Kidney epithelial cell (primary cell): ENCODE measurements at regions not wholly inside any gene's neighbourhood (a gene's known extent, or its start where the extent isn't known, plus 50 kb on each side); places are given as distances from the start of the nearest gene placed in this dataset.

Source experiments
- DNase-seq: peaks from one replicate; pipeline ENCODE4 v3.0.0-alpha.2; 2010; ENCODE audit warnings: low read depth
- H3K27me3 ChIP-seq: 2 replicates; pipeline ENCODE4 v1.6.0; 2011; ENCODE audit warnings: low read length; ENCODE audit not compliant: control insufficient read depth, insufficient read depth
- H3K36me3 ChIP-seq: 2 replicates; pipeline ENCODE4 v1.5.1; 2011; ENCODE audit warnings: low read length; ENCODE audit not compliant: control insufficient read depth, insufficient read depth
- H3K4me3 ChIP-seq: 2 replicates; pipeline ENCODE4 v1.5.1; 2011; ENCODE audit warnings: low read depth, mild to moderate bottlenecking, control low read depth, low read length
- TF ChIP-seq, protein P1 (sequence below): IDR thresholded peaks from 2 replicates; pipeline ENCODE4 v1.5.1; 2011; ENCODE audit warnings: mild to moderate bottlenecking, moderate library complexity, low read length, control low read depth, inconsistent platforms; ENCODE audit not compliant: insufficient read depth, poor library complexity, severe bottlenecking

GRCh38 chr7:131608116-131608500 is 51.7 kb upstream of the PODXL start:
- no peaks in the 10 kb centered on the region for H3K27me3 ChIP-seq
- DNase-seq = no peak
- TF ChIP-seq, protein P1, sequence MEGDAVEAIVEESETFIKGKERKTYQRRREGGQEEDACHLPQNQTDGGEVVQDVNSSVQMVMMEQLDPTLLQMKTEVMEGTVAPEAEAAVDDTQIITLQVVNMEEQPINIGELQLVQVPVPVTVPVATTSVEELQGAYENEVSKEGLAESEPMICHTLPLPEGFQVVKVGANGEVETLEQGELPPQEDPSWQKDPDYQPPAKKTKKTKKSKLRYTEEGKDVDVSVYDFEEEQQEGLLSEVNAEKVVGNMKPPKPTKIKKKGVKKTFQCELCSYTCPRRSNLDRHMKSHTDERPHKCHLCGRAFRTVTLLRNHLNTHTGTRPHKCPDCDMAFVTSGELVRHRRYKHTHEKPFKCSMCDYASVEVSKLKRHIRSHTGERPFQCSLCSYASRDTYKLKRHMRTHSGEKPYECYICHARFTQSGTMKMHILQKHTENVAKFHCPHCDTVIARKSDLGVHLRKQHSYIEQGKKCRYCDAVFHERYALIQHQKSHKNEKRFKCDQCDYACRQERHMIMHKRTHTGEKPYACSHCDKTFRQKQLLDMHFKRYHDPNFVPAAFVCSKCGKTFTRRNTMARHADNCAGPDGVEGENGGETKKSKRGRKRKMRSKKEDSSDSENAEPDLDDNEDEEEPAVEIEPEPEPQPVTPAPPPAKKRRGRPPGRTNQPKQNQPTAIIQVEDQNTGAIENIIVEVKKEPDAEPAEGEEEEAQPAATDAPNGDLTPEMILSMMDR = no peak
- H3K36me3 ChIP-seq = no peaks in the 10 kb centered on the region
- no peak overlapping the region for H3K4me3 ChIP-seq

- Histone ChIP-seq H3K4me3 (no peak overlapping the region), H3K27me3 (no peaks in the 10 kb centered on the region), H3K36me3 (no peaks in the 10 kb centered on the region)
- no peak for DNase-seq
- TF ChIP-seq, protein P1 = no peak
Measured at GRCh38 chr7:131607291-131608115, 51.1 kb upstream of the PODXL start.

- Histone ChIP-seq H3K27me3 (no peaks in the 10 kb centered on the region), H3K4me3 (no peak overlapping the region), H3K36me3 (no peaks in the 10 kb centered on the region)
- TF ChIP-seq, protein P1 = no peak
- DNase-seq = no peak
Measured at GRCh38 chr7:131606346-131607290, 50.2 kb upstream of the PODXL start.
